ENCODE measurements at regions not wholly inside any gene's neighbourhood (a gene's known extent, or its start where the extent isn't known, plus 50 kb on each side); places are given as distances from the start of the nearest gene placed in this dataset.

- no peak for TF ChIP-seq REST (IDR thresholded peaks at IDR 0.05; ENCODE audit: borderline replicate concordance)
- TF ChIP-seq EP300 (conservative IDR thresholded peaks at IDR 0.05; ENCODE audit: poor library complexity, severe bottlenecking), result no peak
- no peak for TF ChIP-seq POLR2AphosphoS5 (IDR thresholded peaks at IDR 0.05)
- no peak for TF ChIP-seq EZH2 (IDR thresholded peaks at IDR 0.05; ENCODE audit: borderline replicate concordance, insufficient read depth, low read length, poor library complexity, severe bottlenecking)
- TF ChIP-seq, protein P1, sequence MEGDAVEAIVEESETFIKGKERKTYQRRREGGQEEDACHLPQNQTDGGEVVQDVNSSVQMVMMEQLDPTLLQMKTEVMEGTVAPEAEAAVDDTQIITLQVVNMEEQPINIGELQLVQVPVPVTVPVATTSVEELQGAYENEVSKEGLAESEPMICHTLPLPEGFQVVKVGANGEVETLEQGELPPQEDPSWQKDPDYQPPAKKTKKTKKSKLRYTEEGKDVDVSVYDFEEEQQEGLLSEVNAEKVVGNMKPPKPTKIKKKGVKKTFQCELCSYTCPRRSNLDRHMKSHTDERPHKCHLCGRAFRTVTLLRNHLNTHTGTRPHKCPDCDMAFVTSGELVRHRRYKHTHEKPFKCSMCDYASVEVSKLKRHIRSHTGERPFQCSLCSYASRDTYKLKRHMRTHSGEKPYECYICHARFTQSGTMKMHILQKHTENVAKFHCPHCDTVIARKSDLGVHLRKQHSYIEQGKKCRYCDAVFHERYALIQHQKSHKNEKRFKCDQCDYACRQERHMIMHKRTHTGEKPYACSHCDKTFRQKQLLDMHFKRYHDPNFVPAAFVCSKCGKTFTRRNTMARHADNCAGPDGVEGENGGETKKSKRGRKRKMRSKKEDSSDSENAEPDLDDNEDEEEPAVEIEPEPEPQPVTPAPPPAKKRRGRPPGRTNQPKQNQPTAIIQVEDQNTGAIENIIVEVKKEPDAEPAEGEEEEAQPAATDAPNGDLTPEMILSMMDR (IDR thresholded peaks at IDR 0.05; ENCODE audit: poor library complexity, severe bottlenecking), result no peak
- no peak for TF ChIP-seq MXI1 (conservative IDR thresholded peaks at IDR 0.05; ENCODE audit: poor library complexity, severe bottlenecking)
- no peak for TF ChIP-seq RAD21 (conservative IDR thresholded peaks at IDR 0.05)
- TF ChIP-seq SMC3 (conservative IDR thresholded peaks at IDR 0.05; ENCODE audit: poor library complexity), result no peak
- TF ChIP-seq TAF1 (IDR thresholded peaks at IDR 0.05; ENCODE audit: low read depth), result no peak
- no peak overlapping the region for H2AFZ ChIP-seq (ENCODE audit: low read depth, low read length)
- no peak overlapping the region for H3K9ac ChIP-seq (ENCODE audit: low read length)
- no peaks in the 10 kb centered on the region for H3K9me3 ChIP-seq (ENCODE audit: low read length)
- no peaks in the 10 kb centered on the region for H3K27me3 ChIP-seq (ENCODE audit: insufficient read depth, low read depth, low read length)
- no peaks in the 10 kb centered on the region for H4K20me1 ChIP-seq (ENCODE audit: insufficient read depth)
- no peak overlapping the region for H3K4me3 ChIP-seq (ENCODE audit: low read length)
- H3K79me2 ChIP-seq (replicated peaks; ENCODE audit: insufficient read depth, low read length), result no peaks in the 10 kb centered on the region
- no peaks in the 10 kb centered on the region for H3F3A ChIP-seq (ENCODE audit: insufficient read depth, low read length, poor library complexity, severe bottlenecking)
- H3K36me3 ChIP-seq (ENCODE audit: insufficient read depth, low read length), result no peaks in the 10 kb centered on the region
- no peaks in the 10 kb centered on the region for H3K9me2 ChIP-seq (ENCODE audit: insufficient read depth, low read length)
- no peak overlapping the region for H3K27ac ChIP-seq (ENCODE audit: low read length)
- H3K4me2 ChIP-seq (ENCODE audit: low read length), result no peak overlapping the region
Measured at GRCh38 chr3:94378322-94378721, 315.5 kb downstream of the NSUN3 start.

DNA sequence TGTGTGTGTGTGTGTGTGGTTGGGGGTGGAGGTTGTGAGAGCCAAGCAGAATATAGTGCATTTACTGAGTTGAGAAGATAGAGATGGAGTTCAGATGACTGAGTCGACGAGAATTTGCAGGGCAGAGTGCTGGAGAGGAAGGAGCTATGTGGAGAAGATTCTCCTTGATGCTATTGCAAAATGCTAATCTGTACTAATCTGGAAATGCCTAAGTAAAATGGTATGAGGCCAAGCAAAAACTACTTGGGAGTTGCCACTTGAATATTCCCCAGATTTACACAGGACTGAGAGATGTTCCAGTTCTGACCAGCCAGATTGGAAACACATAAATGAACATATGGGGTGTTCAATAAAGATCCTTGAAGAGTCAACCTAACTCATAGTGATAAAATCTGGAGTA, 316.4 kb downstream of the NSUN3 start:
- Histone ChIP-seq H3K36me3 (ENCODE audit: insufficient read depth, low read length) (no peaks in the 10 kb centered on the region), H3K4me3 (ENCODE audit: low read length) (no peak overlapping the region), H3K27me3 (ENCODE audit: insufficient read depth, low read depth, low read length) (no peaks in the 10 kb centered on the region), H2AFZ (ENCODE audit: low read depth, low read length) (no peak overlapping the region), H3K9me2 (ENCODE audit: insufficient read depth, low read length) (no peaks in the 10 kb centered on the region), H4K20me1 (ENCODE audit: insufficient read depth) (no peaks in the 10 kb centered on the region), H3K79me2 (replicated peaks; ENCODE audit: insufficient read depth, low read length) (no peaks in the 10 kb centered on the region), H3K9me3 (ENCODE audit: low read length) (no peaks in the 10 kb centered on the region), H3F3A (ENCODE audit: insufficient read depth, low read length, poor library complexity, severe bottlenecking) (no peaks in the 10 kb centered on the region), H3K9ac (ENCODE audit: low read length) (no peak overlapping the region), H3K27ac (ENCODE audit: low read length) (no peak overlapping the region), H3K4me2 (ENCODE audit: low read length) (no peak overlapping the region)
- TF ChIP-seq TAF1 (IDR thresholded peaks at IDR 0.05; ENCODE audit: low read depth) (no peak), EP300 (conservative IDR thresholded peaks at IDR 0.05; ENCODE audit: poor library complexity, severe bottlenecking) (no peak), RAD21 (conservative IDR thresholded peaks at IDR 0.05) (no peak), POLR2AphosphoS5 (IDR thresholded peaks at IDR 0.05) (no peak), EZH2 (IDR thresholded peaks at IDR 0.05; ENCODE audit: borderline replicate concordance, insufficient read depth, low read length, poor library complexity, severe bottlenecking) (no peak)
- TF ChIP-seq, protein P1 (IDR thresholded peaks at IDR 0.05; ENCODE audit: poor library complexity, severe bottlenecking), result no peak
